ENCODE measurements at regions not wholly inside any gene's neighbourhood (a gene's known extent, or its start where the extent isn't known, plus 50 kb on each side); places are given as distances from the start of the nearest gene placed in this dataset.

GRCh38 chr17:77453613-77454241 is 313.0 kb downstream of the SEC14L1 start (continued):
- TF ChIP-seq, protein P1, sequence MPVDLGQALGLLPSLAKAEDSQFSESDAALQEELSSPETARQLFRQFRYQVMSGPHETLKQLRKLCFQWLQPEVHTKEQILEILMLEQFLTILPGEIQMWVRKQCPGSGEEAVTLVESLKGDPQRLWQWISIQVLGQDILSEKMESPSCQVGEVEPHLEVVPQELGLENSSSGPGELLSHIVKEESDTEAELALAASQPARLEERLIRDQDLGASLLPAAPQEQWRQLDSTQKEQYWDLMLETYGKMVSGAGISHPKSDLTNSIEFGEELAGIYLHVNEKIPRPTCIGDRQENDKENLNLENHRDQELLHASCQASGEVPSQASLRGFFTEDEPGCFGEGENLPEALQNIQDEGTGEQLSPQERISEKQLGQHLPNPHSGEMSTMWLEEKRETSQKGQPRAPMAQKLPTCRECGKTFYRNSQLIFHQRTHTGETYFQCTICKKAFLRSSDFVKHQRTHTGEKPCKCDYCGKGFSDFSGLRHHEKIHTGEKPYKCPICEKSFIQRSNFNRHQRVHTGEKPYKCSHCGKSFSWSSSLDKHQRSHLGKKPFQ (CRISPR knock-in tag; IDR thresholded peaks at IDR 0.05; ENCODE audit: insufficient replicate concordance), result peak; percentile 90
- TF ChIP-seq, protein P2, sequence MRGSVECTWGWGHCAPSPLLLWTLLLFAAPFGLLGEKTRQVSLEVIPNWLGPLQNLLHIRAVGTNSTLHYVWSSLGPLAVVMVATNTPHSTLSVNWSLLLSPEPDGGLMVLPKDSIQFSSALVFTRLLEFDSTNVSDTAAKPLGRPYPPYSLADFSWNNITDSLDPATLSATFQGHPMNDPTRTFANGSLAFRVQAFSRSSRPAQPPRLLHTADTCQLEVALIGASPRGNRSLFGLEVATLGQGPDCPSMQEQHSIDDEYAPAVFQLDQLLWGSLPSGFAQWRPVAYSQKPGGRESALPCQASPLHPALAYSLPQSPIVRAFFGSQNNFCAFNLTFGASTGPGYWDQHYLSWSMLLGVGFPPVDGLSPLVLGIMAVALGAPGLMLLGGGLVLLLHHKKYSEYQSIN (CRISPR knock-in tag; IDR thresholded peaks at IDR 0.05; ENCODE audit: borderline replicate concordance), result no peak
- TF ChIP-seq ZMYM4 (CRISPR knock-in tag; IDR thresholded peaks at IDR 0.05) (peak; percentile 74), ZNF510 (CRISPR knock-in tag; IDR thresholded peaks at IDR 0.05; ENCODE audit: low read depth) (peak; percentile 70), SALL1 (CRISPR knock-in tag; IDR thresholded peaks at IDR 0.05) (peak; percentile 83), KLF11 (CRISPR knock-in tag; IDR thresholded peaks at IDR 0.05) (0 out of 2 replicates have a peak, but pooled peaks have one; percentile 36), ZNF513 (CRISPR knock-in tag; conservative IDR thresholded peaks at IDR 0.05) (no peak), ZNF550 (CRISPR knock-in tag; IDR thresholded peaks at IDR 0.05; ENCODE audit: borderline replicate concordance) (no peak), KDM5B (CRISPR knock-in tag; IDR thresholded peaks at IDR 0.05; ENCODE audit: borderline replicate concordance) (peak; percentile 37; the same call in 1 of the 2 replicates), ZBTB1 (CRISPR knock-in tag; IDR thresholded peaks at IDR 0.05; ENCODE audit: borderline replicate concordance) (no peak), ZNF713 (CRISPR knock-in tag; IDR thresholded peaks at IDR 0.05) (peak; percentile 42; the same call in 1 of the 2 replicates), HNF1A (IDR thresholded peaks at IDR 0.05; ENCODE audit: low read depth) (peak; percentile 36; the same call in 1 of the 2 replicates), HNF1A (CRISPR knock-in tag; IDR thresholded peaks at IDR 0.05; ENCODE audit: borderline replicate concordance) (peak; percentile 80; the same call in 1 of the 2 replicates), SMAD9 (CRISPR knock-in tag; IDR thresholded peaks at IDR 0.05) (no peak), CENPT (CRISPR knock-in tag; IDR thresholded peaks at IDR 0.05; ENCODE audit: low read depth) (no peak)
- TF ChIP-seq, protein P3, sequence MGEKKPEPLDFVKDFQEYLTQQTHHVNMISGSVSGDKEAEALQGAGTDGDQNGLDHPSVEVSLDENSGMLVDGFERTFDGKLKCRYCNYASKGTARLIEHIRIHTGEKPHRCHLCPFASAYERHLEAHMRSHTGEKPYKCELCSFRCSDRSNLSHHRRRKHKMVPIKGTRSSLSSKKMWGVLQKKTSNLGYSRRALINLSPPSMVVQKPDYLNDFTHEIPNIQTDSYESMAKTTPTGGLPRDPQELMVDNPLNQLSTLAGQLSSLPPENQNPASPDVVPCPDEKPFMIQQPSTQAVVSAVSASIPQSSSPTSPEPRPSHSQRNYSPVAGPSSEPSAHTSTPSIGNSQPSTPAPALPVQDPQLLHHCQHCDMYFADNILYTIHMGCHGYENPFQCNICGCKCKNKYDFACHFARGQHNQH (CRISPR knock-in tag; IDR thresholded peaks at IDR 0.05), result peak; percentile 84; the same call in 1 of the 2 replicates

Data from HepG2 (cell line).